ENCODE measurements at regions not wholly inside any gene's neighbourhood (a gene's known extent, or its start where the extent isn't known, plus 50 kb on each side); places are given as distances from the start of the nearest gene placed in this dataset.

DNA sequence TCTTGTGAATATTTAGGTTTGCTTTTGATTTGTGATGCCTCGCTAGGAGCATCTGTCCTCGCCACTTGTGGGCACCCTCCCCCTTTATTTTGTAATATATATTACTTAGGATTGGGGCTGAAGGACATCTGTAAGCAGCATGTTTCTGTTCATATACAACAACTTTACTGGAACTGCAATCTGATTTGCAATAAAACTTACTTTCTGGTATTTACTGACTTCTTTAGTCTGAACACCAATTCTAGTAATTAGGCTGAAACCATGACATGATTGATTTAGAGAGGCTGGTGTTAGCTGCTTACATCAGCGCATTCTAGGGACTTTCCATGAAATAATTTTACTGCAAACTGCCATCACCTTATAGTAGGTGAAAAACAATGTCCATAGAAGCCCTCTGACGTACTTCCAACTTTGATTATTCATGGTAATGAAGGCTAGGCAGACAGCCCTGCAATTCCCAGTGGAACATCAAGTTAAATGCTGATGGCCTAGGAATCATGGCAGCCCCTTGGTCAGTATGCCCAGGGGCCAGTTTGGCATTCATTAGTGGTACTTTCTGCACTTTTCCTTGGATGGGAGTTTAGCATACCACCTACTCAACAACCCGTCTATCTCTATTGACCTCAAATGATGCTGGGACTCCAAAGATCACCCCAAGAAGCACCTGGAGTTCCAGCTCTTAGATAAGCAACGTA lies 132.9 kb upstream of the MCHR2 start:
- TF ChIP-seq, protein P1, sequence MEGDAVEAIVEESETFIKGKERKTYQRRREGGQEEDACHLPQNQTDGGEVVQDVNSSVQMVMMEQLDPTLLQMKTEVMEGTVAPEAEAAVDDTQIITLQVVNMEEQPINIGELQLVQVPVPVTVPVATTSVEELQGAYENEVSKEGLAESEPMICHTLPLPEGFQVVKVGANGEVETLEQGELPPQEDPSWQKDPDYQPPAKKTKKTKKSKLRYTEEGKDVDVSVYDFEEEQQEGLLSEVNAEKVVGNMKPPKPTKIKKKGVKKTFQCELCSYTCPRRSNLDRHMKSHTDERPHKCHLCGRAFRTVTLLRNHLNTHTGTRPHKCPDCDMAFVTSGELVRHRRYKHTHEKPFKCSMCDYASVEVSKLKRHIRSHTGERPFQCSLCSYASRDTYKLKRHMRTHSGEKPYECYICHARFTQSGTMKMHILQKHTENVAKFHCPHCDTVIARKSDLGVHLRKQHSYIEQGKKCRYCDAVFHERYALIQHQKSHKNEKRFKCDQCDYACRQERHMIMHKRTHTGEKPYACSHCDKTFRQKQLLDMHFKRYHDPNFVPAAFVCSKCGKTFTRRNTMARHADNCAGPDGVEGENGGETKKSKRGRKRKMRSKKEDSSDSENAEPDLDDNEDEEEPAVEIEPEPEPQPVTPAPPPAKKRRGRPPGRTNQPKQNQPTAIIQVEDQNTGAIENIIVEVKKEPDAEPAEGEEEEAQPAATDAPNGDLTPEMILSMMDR (IDR thresholded peaks at IDR 0.05), result no peak
- intact Hi-C loops (cut with DNase I; ENCODE audit: low total_unique reads), result no loop called here
- Histone ChIP-seq H3K27me3 (peaks cover 0 to 5% of the 10 kb centered on the region in 2 donors), H3K9me3 (peaks cover 0 to 14% (median 10%) of the 10 kb centered on the region in 3 donors), H3K27ac (no peak overlapping the region), H3K4me1 (no peaks in the 10 kb centered on the region), H3K36me3 (no peaks in the 10 kb centered on the region), H3K4me3 (no peak overlapping the region)
- DNase-seq, result no peak

DNA sequence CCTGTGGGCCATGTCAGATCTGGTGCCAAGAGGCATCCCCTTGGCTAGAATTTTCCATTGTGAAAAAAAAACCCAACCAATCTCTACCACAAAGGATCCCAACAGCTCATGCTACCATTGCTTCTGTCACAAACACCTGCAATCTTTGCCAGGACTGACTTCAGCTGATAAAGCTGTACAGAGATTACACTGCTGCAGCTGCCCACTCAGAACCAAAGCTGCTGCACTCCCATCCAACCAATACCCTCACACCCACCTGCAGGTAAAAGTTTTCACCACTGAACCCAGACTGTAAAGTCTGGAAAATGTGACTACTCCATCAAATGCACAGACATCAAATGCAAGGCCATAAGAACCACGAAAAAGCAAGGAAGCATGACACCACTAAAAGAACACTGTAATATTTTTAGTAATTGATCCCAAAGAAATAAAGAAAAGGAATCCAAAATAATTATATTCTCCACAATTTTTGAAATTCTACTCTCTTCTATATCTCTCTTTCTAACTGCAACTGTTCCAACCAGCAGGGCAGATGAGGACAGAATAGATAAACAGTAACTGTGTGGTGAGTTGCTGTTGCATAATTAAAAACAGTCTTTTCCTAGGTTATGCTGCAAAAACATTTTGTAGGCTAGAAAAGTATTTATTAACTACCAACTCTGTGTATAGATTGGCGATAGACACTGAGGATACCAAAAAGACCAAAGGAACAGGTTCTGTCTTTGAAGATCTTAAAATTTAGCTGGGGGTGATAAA lies 128.0 kb upstream of the MCHR2 start:
- H3K9me3 ChIP-seq, result no peaks in the 10 kb centered on the region
- no peaks in the 10 kb centered on the region for H3K36me3 ChIP-seq
- H3K4me1 ChIP-seq, result no peaks in the 10 kb centered on the region
- TF ChIP-seq, protein P1 (IDR thresholded peaks at IDR 0.05), result no peak
- intact Hi-C loops (cut with DNase I; ENCODE audit: low total_unique reads), result no loop called here
- H3K27me3 ChIP-seq, result peaks cover 0 to 5% of the 10 kb centered on the region in 2 donors
- no peak for DNase-seq
- no peak overlapping the region for H3K27ac ChIP-seq
- H3K4me3 ChIP-seq, result no peak overlapping the region

DNA sequence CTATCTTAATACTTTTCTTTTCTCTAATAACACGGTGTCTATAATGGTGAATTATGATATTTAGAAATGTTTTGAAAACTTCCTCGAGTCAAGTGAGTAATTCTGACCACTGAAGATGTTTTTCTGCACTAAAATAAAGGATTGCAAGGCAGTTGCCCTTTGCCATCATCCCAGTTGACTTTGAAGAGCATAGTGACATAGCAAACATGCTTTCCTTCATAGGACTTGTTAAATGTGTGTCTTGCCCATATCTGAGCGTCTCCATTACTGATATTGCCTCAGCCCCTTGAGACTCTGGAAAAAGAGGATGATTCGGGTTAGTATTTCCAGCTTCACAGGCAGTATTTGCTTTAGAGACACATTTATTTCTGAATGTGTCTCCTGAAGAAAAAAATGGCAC lies 125.2 kb upstream of the MCHR2 start:
- Histone ChIP-seq H3K36me3 (no peaks in the 10 kb centered on the region), H3K4me1 (no peaks in the 10 kb centered on the region), H3K4me3 (no peak overlapping the region), H3K9me3 (no peaks in the 10 kb centered on the region), H3K27ac (no peak overlapping the region), H3K27me3 (peaks cover 0 to 3% of the 10 kb centered on the region in 2 donors)
- intact Hi-C loops (cut with DNase I; ENCODE audit: low total_unique reads), result loop anchor here (5.0 kb wide), 2 partner anchors 363 to 543 kb away; no protein-coding TSS in a partner anchor
- TF ChIP-seq, protein P1 (IDR thresholded peaks at IDR 0.05), result no peak
- no peak for DNase-seq

DNA sequence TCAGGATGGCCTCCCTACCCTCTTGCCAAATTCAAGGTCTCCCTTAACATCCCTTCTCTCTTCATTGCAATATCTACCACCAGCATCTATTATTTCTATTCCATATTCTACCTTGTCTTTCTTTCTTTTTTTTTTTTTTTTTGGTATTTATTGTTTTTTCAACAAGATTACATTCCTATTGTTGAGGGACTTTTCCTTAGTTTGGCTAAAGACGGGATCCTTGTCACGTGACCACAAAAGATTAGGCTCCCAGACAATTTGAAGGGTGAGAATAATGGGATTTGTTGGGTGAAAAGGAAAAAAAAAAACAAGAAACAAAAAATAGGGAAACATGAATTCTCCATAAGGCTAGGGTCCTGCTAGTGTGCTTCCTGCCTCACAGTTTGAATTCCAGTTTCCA lies 124.3 kb upstream of the MCHR2 start:
- H3K27me3 ChIP-seq, result peaks cover 0 to 3% of the 10 kb centered on the region in 2 donors
- no peaks in the 10 kb centered on the region for H3K9me3 ChIP-seq
- H3K36me3 ChIP-seq, result no peaks in the 10 kb centered on the region
- H3K4me1 ChIP-seq, result no peaks in the 10 kb centered on the region
- TF ChIP-seq, protein P1 (IDR thresholded peaks at IDR 0.05), result no peak
- DNase-seq, result no peak
- no peak overlapping the region for H3K27ac ChIP-seq
- intact Hi-C loops (cut with DNase I; ENCODE audit: low total_unique reads), result loop anchor here (5.0 kb wide), 2 partner anchors 364 to 544 kb away; no protein-coding TSS in a partner anchor
- H3K4me3 ChIP-seq, result no peak overlapping the region

DNA sequence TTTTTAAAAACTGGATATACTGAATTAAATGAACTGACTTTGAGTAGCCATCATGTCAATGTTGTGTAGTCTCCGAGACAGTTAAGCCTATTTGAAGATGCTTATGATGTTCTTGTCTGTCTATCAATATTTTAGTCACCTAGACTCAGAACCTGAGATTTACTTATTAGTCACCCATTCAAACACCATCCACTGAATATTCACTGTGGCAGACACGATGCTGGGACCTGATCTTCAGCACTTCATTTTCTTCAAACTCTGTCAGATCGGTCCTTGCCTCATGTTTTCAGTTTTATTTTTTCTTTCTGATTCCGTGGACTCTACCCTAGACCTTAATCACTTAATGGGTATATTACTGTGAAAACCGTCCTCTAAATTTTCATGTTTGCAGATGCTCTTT lies 123.7 kb upstream of the MCHR2 start:
- Histone ChIP-seq H3K4me1 (no peaks in the 10 kb centered on the region), H3K36me3 (no peaks in the 10 kb centered on the region), H3K27ac (no peak overlapping the region), H3K27me3 (peaks cover 0 to 3% of the 10 kb centered on the region in 2 donors), H3K9me3 (no peaks in the 10 kb centered on the region), H3K4me3 (no peak overlapping the region)
- no peak for DNase-seq
- intact Hi-C loops (cut with DNase I; ENCODE audit: low total_unique reads), result loop anchor here (5.0 kb wide), 2 partner anchors 365 to 545 kb away; no protein-coding TSS in a partner anchor
- TF ChIP-seq, protein P1 (IDR thresholded peaks at IDR 0.05), result no peak

Data from tibial artery (tissue), 4 donors.